Body of pancreas (tissue), 4 donors: ENCODE measurements at regions not wholly inside any gene's neighbourhood (a gene's known extent, or its start where the extent isn't known, plus 50 kb on each side); places are given as distances from the start of the nearest gene placed in this dataset.

Source experiments
- CTCF ChIP-seq, 7 experiments: fragments of 450-650 bp in 4 of 7; fragments of 200-600 bp in 3 of 7; sonication (generic) in 3 of 7; IDR thresholded peaks; one replicate each; pipeline ENCODE4 v1.5.1; 2016 to 2019; ENCODE audit warnings: antibody characterized with exemption in 7 of 7
- POLR2A ChIP-seq, 3 donors: fragments of 450-650 bp; IDR thresholded peaks; one replicate each; pipeline ENCODE4 v1.6.1; 2016; ENCODE audit warnings: antibody characterized with exemption in 3 of 3, mild to moderate bottlenecking in 2 of 3

GRCh38 chr2:23078784-23079434 lies 306.1 kb upstream of the KLHL29 start:
- TF ChIP-seq CTCF (IDR thresholded peaks at IDR 0.05) (no peak), POLR2A (IDR thresholded peaks at IDR 0.05) (no peak)
